HepG2 (cell line): ENCODE measurements at regions not wholly inside any gene's neighbourhood (a gene's known extent, or its start where the extent isn't known, plus 50 kb on each side); places are given as distances from the start of the nearest gene placed in this dataset.

Experiments used
- ATAC-seq: fragments of 200-7000 bp; cut with Tn5 transposase; 3 replicates; pipeline ENCODE4 v1.9.1; 2020; ENCODE audit warnings: mild to moderate bottlenecking, moderate library complexity
- BruUV-seq: library from RNA; stranded (reverse); fragments of 400-500 nt; replicated peaks from 2 replicates; lab custom pipeline; 2021; lab: Mats Ljungman, UMichigan
- CTCF ChIA-PET: fragments of 300-600 bp; formaldehyde crosslinking; extraction: SDS; loops from one replicate; lab custom pipeline; 2021; ENCODE audit warnings: low total read pairs, inconsistent platforms, low intra/inter-chr PET ratio; lab: Yijun Ruan, JAX
- POLR2A ChIA-PET: fragments of 350-600 bp; sonication (Branson Sonifier 250); formaldehyde crosslinking; loops from one replicate; lab custom pipeline; 2020; ENCODE audit warnings: antibody characterized with exemption, inconsistent platforms; lab: Yijun Ruan, JAX
- DNase-seq: peaks from one replicate; pipeline ENCODE4 v3.0.0-alpha.2; 2015; ENCODE audit warnings: low spot score
- FAIRE-seq: peaks from 3 replicates; lab custom pipeline; 2011; peaks lifted over from hg19 to GRCh38; lab: Jason Lieb, UNC
- H2AFZ ChIP-seq: one replicate; pipeline ENCODE4 v1.6.1; 2011; ENCODE audit warnings: low read length, inconsistent platforms
- H3K27ac ChIP-seq: fragments of 300-600 bp; 3 replicates; pipeline ENCODE4 v1.8.0; 2011; ENCODE audit warnings: mixed run types, mild to moderate bottlenecking, mixed read lengths, low read length, inconsistent platforms; ENCODE audit not compliant: insufficient read depth; ENCODE audit errors: extremely low read length
- H3K27me3 ChIP-seq, 2 experiments: fragments of 200-600 bp in 1 of 2; 2 replicates in 1 of 2; 3 replicates in 1 of 2; pipeline versions ENCODE4 v1.6.0 to v1.8.0; 2011; ENCODE audit warnings: low read length in 2 of 2, mild to moderate bottlenecking in 2 of 2, moderate library complexity in 2 of 2, inconsistent platforms in 1 of 2; ENCODE audit not compliant: insufficient read depth in 2 of 2, control insufficient read depth in 1 of 2
- H3K36me3 ChIP-seq, 2 experiments: fragments of 200-600 bp in 1 of 2; replicated peaks in 1 of 2; 2 replicates in 1 of 2; 3 replicates in 1 of 2; pipeline versions ENCODE4 v1.5.1 to v1.8.0; 2011; ENCODE audit warnings: low read length in 2 of 2, inconsistent platforms in 1 of 2; ENCODE audit not compliant: insufficient read depth in 2 of 2, control insufficient read depth in 1 of 2
- H3K4me1 ChIP-seq: 2 replicates; pipeline ENCODE4 v1.5.1; 2012; ENCODE audit warnings: low read length, inconsistent platforms; ENCODE audit not compliant: insufficient read depth
- H3K4me2 ChIP-seq: 2 replicates; pipeline ENCODE4 v1.6.0; 2011; ENCODE audit warnings: low read depth, low read length, inconsistent platforms
- H3K4me3 ChIP-seq, 3 experiments: fragments of 200-600 bp in 1 of 3; sonication (generic), shearing (Covaris generic) in 1 of 3; replicated peaks in 1 of 3; 2 replicates each; pipeline ENCODE4 v1.5.1; 2011 to 2016; ENCODE audit warnings: low read length in 3 of 3, inconsistent platforms in 2 of 3, low read depth in 2 of 3, mild to moderate bottlenecking in 2 of 3, control low read depth in 1 of 3, mixed read lengths in 1 of 3; ENCODE audit not compliant: insufficient read depth in 1 of 3
- H3K79me2 ChIP-seq: one replicate; pipeline ENCODE4 v1.6.1; 2011; ENCODE audit warnings: low read length, inconsistent platforms; ENCODE audit not compliant: insufficient read depth
- H3K9ac ChIP-seq: 2 replicates; pipeline ENCODE4 v1.6.0; 2011; ENCODE audit warnings: mild to moderate bottlenecking, low read depth, low read length, inconsistent platforms; ENCODE audit not compliant: insufficient read depth
- H3K9me3 ChIP-seq: 2 replicates; pipeline ENCODE4 v1.5.1; 2012; ENCODE audit warnings: mild to moderate bottlenecking, low read length
- H4K20me1 ChIP-seq: 2 replicates; pipeline ENCODE4 v1.6.0; 2011; ENCODE audit warnings: inconsistent platforms, mild to moderate bottlenecking, low read length, moderate library complexity; ENCODE audit not compliant: insufficient read depth
- ASH2L ChIP-seq: fragments of 300-600, 200-600 bp; sonication (generic); IDR thresholded peaks from 2 replicates; pipeline ENCODE4 v1.7.0; 2017; ENCODE audit warnings: low read depth, mild to moderate bottlenecking, moderate library complexity, mixed read lengths, low read length; ENCODE audit not compliant: insufficient read length
- GABPA ChIP-seq, 2 experiments: IDR thresholded peaks; 2 replicates each; pipeline ENCODE4 v1.6.1; 2011 to 2016; ENCODE audit warnings: low read depth in 2 of 2, low read length in 1 of 2, missing biosample characterization in 1 of 2, missing genetic modification characterization in 1 of 2
- HBP1 ChIP-seq: IDR thresholded peaks from 2 replicates; pipeline ENCODE4 v1.6.1; 2016; ENCODE audit warnings: low read depth, control low read depth
- MAX ChIP-seq: IDR thresholded peaks from 2 replicates; pipeline ENCODE4 v1.6.1; 2012; ENCODE audit warnings: inconsistent platforms
- MBD4 ChIP-seq: IDR thresholded peaks from 2 replicates; pipeline ENCODE4 v1.6.1; 2012; ENCODE audit warnings: low read length, inconsistent platforms, borderline replicate concordance
- SCMH1 ChIP-seq: sonication (generic); formaldehyde crosslinking; IDR thresholded peaks from 2 replicates; pipeline ENCODE4 v1.9.0; 2021; ENCODE audit warnings: missing genetic modification reagents, mild to moderate bottlenecking, borderline replicate concordance
- TAF1 ChIP-seq: sonication (generic); formaldehyde crosslinking; IDR thresholded peaks from 2 replicates; pipeline ENCODE4 v1.4.0; 2020; ENCODE audit warnings: missing genetic modification reagents
- THYN1 ChIP-seq: sonication (generic); formaldehyde crosslinking; IDR thresholded peaks from 2 replicates; pipeline ENCODE4 v1.8.1; 2023; ENCODE audit warnings: low read depth, mild to moderate bottlenecking, moderate library complexity, missing genetic modification reagents, borderline replicate concordance
- YY1 ChIP-seq: IDR thresholded peaks from 2 replicates; pipeline ENCODE4 v1.6.1; 2011; ENCODE audit warnings: low read length, low read depth, moderate library complexity, mild to moderate bottlenecking; ENCODE audit not compliant: insufficient read depth, insufficient replicate concordance
- ZBED4 ChIP-seq: sonication (generic); formaldehyde crosslinking; IDR thresholded peaks from 2 replicates; pipeline ENCODE4 v1.4.0; 2020; ENCODE audit warnings: missing genetic modification reagents, borderline replicate concordance
- ZNF256 ChIP-seq: sonication (generic); formaldehyde crosslinking; conservative IDR thresholded peaks from 2 replicates; pipeline ENCODE4 v1.4.0; 2020; ENCODE audit warnings: missing genetic modification reagents
- ZNF280D ChIP-seq: sonication (generic); formaldehyde crosslinking; IDR thresholded peaks from 2 replicates; pipeline ENCODE4 v1.5.1; 2020; ENCODE audit warnings: mild to moderate bottlenecking, missing genetic modification reagents
- ZNF7 ChIP-seq: IDR thresholded peaks from 2 replicates; pipeline ENCODE4 v1.6.1; 2016; ENCODE audit warnings: missing biosample characterization, missing genetic modification reagents
- WGBS: methylation state at CpG from one replicate; pipeline ENCODE4 v1.1.6; 2017; ENCODE audit warnings: low lambda C conversion rate; 5-methylcytosine and 5-hydroxymethylcytosine counted together
- in situ Hi-C: cut with HindIII; loops from 2 replicates; pipeline ENCODE4 v1.10.0; 2017; ENCODE audit warnings: low pct_unique_long_range_greater_than_20kb; ENCODE audit not compliant: extremely low pct_ligation_motif_present
- intact Hi-C: fragments of 100-400 bp; cut with micrococcal nuclease; formaldehyde crosslinking; loops from one replicate; pipeline ENCODE4 v1.10.0; 2022; ENCODE audit not compliant: unreplicated experiment

GRCh38 chr7:41053820-41054219 is 649.1 kb downstream of the INHBA start:
- FAIRE-seq (no peak), ATAC-seq (no peak), DNase-seq (no peak)
- Histone ChIP-seq H2AFZ (no peak overlapping the region), H3K9ac (no peak overlapping the region), H3K79me2 (no peaks in the 10 kb centered on the region), H3K4me1 (no peaks in the 10 kb centered on the region), H3K4me3 (no peak overlapping the region), H3K4me2 (no peak overlapping the region), H3K27ac (no peak overlapping the region), H3K36me3 (no peaks in the 10 kb centered on the region), H3K27me3 (no peaks in the 10 kb centered on the region; a peak in 1 of 5 replicates), H3K9me3 (no peaks in the 10 kb centered on the region), H4K20me1 (no peaks in the 10 kb centered on the region)
- in situ Hi-C loops = no loop called here
- BruUV-seq = no TSS peak
- no peak for TF ChIP-seq ZBED4
- no peak for TF ChIP-seq MBD4
- TF ChIP-seq YY1 = no peak
- TF ChIP-seq THYN1 (CRISPR knock-in tag) = no peak
- TF ChIP-seq ZNF7 (CRISPR knock-in tag) = no peak
- TF ChIP-seq GABPA (IDR thresholded peaks at IDR 0.05; ENCODE audit: low read depth, low read length) = no peak
- no peak for TF ChIP-seq GABPA (CRISPR knock-in tag; IDR thresholded peaks at IDR 0.05; ENCODE audit: low read depth)
- TF ChIP-seq MAX = no peak
- TF ChIP-seq ZNF256 (CRISPR knock-in tag) = no peak
- no peak for TF ChIP-seq ZNF280D (CRISPR knock-in tag)
- TF ChIP-seq TAF1 (CRISPR knock-in tag) = no peak
- no peak for TF ChIP-seq SCMH1 (CRISPR knock-in tag)
- no peak for TF ChIP-seq HBP1 (CRISPR knock-in tag)
- no peak for TF ChIP-seq ASH2L
- ChIA-PET CTCF (no interaction called here), POLR2A (no interaction called here)
- intact Hi-C loops = no loop called here
- 71% methylated on average over 2 of the region's 2 CpGs for WGBS
